Body of pancreas (tissue), 4 donors: ENCODE measurements at regions not wholly inside any gene's neighbourhood (a gene's known extent, or its start where the extent isn't known, plus 50 kb on each side); places are given as distances from the start of the nearest gene placed in this dataset.

Source experiments
- ATAC-seq: fragments of 150-250 bp; one replicate; pipeline ENCODE4 v1.9.1; 2016
- DNase-seq, 4 donors: peaks; one replicate each; pipeline ENCODE4 v3.0.0-alpha.2; 2019
- H3K27ac ChIP-seq, 4 donors: fragments of 200-600 bp; sonication (generic); 1 replicate in 3 of 4; 2 replicates in 1 of 4; pipeline versions ENCODE4 v1.5.1 to v1.6.1; 2016 to 2019; ENCODE audit warnings: mild to moderate bottlenecking in 1 of 4, mixed read lengths in 1 of 4, moderate library complexity in 1 of 4
- H3K27me3 ChIP-seq, 2 donors: fragments of 200-600 bp; sonication (generic); one replicate each; pipeline ENCODE4 v1.6.0; 2016; ENCODE audit warnings: mild to moderate bottlenecking in 1 of 2
- H3K36me3 ChIP-seq, 2 donors: fragments of 200-600 bp; sonication (generic); replicated peaks in 1 of 2; 2 replicates each; pipeline ENCODE4 v1.5.1; 2016; ENCODE audit warnings: low read depth in 2 of 2; ENCODE audit not compliant: insufficient read depth in 1 of 2
- H3K4me1 ChIP-seq: fragments of 200-600 bp; sonication (generic); one replicate; pipeline ENCODE4 v1.6.0; 2016
- H3K4me3 ChIP-seq, 2 donors: fragments of 200-600 bp; sonication (generic); 1 replicate in 1 of 2; 2 replicates in 1 of 2; pipeline ENCODE4 v1.5.1; 2016 to 2019
- H3K9me3 ChIP-seq, 3 donors: fragments of 200-600 bp; sonication (generic); 1 replicate in 2 of 3; 2 replicates in 1 of 3; pipeline ENCODE4 v1.5.1; 2016
- POLR2A ChIP-seq, 3 donors: fragments of 450-650 bp; IDR thresholded peaks; one replicate each; pipeline ENCODE4 v1.6.1; 2016; ENCODE audit warnings: antibody characterized with exemption in 3 of 3, mild to moderate bottlenecking in 2 of 3
- WGBS, 2 donors: methylation state at CpG; one replicate each; pipeline ENCODE4 v1.1.5; 2017; 5-methylcytosine and 5-hydroxymethylcytosine counted together
- intact Hi-C: fragments of 100-400 bp; cut with DNase I; formaldehyde crosslinking; loops from one replicate; pipeline ENCODE4 v1.15.1; 2023
- TF ChIP-seq, protein P1 (sequence below), 7 experiments: fragments of 450-650 bp in 4 of 7; fragments of 200-600 bp in 3 of 7; sonication (generic) in 3 of 7; IDR thresholded peaks; one replicate each; pipeline ENCODE4 v1.5.1; 2016 to 2019; ENCODE audit warnings: antibody characterized with exemption in 7 of 7

- no peak for DNase-seq
- intact Hi-C loops: no loop called here
- no peak for ATAC-seq
- H3K4me3 ChIP-seq: no peak overlapping the region
- no peak for TF ChIP-seq POLR2A (IDR thresholded peaks at IDR 0.05)
- TF ChIP-seq, protein P1, sequence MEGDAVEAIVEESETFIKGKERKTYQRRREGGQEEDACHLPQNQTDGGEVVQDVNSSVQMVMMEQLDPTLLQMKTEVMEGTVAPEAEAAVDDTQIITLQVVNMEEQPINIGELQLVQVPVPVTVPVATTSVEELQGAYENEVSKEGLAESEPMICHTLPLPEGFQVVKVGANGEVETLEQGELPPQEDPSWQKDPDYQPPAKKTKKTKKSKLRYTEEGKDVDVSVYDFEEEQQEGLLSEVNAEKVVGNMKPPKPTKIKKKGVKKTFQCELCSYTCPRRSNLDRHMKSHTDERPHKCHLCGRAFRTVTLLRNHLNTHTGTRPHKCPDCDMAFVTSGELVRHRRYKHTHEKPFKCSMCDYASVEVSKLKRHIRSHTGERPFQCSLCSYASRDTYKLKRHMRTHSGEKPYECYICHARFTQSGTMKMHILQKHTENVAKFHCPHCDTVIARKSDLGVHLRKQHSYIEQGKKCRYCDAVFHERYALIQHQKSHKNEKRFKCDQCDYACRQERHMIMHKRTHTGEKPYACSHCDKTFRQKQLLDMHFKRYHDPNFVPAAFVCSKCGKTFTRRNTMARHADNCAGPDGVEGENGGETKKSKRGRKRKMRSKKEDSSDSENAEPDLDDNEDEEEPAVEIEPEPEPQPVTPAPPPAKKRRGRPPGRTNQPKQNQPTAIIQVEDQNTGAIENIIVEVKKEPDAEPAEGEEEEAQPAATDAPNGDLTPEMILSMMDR (IDR thresholded peaks at IDR 0.05): no peak
- H3K4me1 ChIP-seq: no peaks in the 10 kb centered on the region
- no peaks in the 10 kb centered on the region for H3K9me3 ChIP-seq
- WGBS, 2 donors: 71 to 84% methylated on average over 2 of the region's 2 CpGs
- H3K36me3 ChIP-seq: no peaks in the 10 kb centered on the region
- H3K27me3 ChIP-seq: no peaks in the 10 kb centered on the region
- H3K27ac ChIP-seq: no peak overlapping the region
Observed at GRCh38 chr6:163831736-163832135, 417.2 kb downstream of the QKI start.

DNA sequence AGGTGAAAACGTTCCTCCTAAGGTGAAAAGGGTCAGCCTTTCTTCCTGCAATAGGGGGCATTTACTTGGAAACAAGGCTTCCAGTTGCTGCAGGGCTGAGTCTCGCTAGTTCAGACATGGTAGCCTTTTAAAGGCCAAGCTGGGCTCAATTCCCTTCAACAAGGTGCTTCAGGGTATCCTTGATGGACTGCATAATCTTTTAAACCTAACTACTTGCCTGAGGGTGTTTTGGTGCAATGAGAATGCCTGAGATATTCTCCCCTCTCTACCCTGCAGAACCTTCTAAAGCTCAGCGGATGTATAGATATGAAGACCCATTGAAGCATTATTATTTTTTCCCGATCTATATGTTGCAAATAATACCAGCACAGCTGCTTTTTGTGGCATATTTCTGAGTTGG, 416.1 kb downstream of the QKI start:
- ATAC-seq (no peak), DNase-seq (no peak)
- Histone ChIP-seq H3K27ac (no peak overlapping the region), H3K4me1 (no peaks in the 10 kb centered on the region), H3K36me3 (no peaks in the 10 kb centered on the region), H3K4me3 (no peak overlapping the region), H3K27me3 (no peaks in the 10 kb centered on the region), H3K9me3 (no peaks in the 10 kb centered on the region)
- intact Hi-C loops: no loop called here
- TF ChIP-seq, protein P1 (IDR thresholded peaks at IDR 0.05): no peak
- TF ChIP-seq POLR2A (IDR thresholded peaks at IDR 0.05): no peak
- 61 to 71% methylated on average over 4 of the region's 4 CpGs for WGBS, 2 donors

DNA sequence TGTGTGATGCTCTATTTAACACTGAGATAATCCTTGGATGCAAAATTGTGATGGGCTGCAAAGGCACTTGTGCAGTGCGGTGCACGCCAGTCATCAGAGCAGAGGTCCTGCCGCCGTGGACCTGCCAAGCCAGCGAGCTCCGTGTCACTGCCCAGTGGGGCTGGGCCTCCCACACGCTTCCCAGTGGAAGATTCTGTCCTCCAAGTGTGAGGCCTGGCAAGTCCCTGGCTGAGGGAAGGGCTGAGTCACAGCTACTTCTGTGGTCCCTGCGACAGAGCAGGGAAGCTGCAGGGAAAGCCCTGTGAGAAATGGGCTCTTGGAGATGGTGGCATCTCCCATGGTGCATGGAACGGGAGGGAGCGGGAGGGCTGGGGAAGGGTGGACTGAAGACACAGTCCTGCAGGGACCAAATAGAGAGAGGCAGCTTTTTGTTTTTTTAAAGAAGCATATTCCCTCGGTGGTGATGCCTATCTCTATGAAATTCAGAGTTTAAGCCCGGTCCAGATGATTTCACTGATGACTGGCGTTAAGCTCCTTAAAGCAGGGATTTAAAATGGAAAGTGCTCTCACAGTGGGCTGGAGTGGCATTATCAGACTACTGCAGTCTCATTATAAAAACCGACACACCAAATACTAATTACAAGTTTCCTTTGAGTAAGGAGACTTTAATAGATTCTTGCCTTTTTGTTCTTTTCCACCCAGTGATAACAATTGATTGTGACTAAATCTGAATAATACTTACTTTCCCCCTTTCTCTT, 413.7 kb downstream of the QKI start:
- intact Hi-C loops: no loop called here
- Histone ChIP-seq H3K4me1 (no peaks in the 10 kb centered on the region), H3K9me3 (no peaks in the 10 kb centered on the region), H3K27me3 (no peaks in the 10 kb centered on the region), H3K27ac (no peak overlapping the region), H3K4me3 (no peak overlapping the region), H3K36me3 (no peaks in the 10 kb centered on the region)
- TF ChIP-seq POLR2A (IDR thresholded peaks at IDR 0.05): no peak
- TF ChIP-seq, protein P1 (IDR thresholded peaks at IDR 0.05): no peak
- no peak for DNase-seq
- WGBS, 2 donors: 66 to 77% methylated on average over 12 to 14 of the region's 14 CpGs
- ATAC-seq: no peak

GRCh38 chr6:163827143-163827542, 412.6 kb downstream of the QKI start:
- Histone ChIP-seq H3K27me3 (no peaks in the 10 kb centered on the region), H3K4me1 (no peaks in the 10 kb centered on the region), H3K4me3 (no peak overlapping the region), H3K27ac (no peak overlapping the region), H3K9me3 (no peaks in the 10 kb centered on the region), H3K36me3 (no peaks in the 10 kb centered on the region)
- TF ChIP-seq, protein P1 (IDR thresholded peaks at IDR 0.05): no peak
- TF ChIP-seq POLR2A (IDR thresholded peaks at IDR 0.05): no peak
- 30 to 37% methylated on average over 2 of the region's 2 CpGs for WGBS, 2 donors
- ATAC-seq (no peak), DNase-seq (no peak)
- intact Hi-C loops: no loop called here

DNA sequence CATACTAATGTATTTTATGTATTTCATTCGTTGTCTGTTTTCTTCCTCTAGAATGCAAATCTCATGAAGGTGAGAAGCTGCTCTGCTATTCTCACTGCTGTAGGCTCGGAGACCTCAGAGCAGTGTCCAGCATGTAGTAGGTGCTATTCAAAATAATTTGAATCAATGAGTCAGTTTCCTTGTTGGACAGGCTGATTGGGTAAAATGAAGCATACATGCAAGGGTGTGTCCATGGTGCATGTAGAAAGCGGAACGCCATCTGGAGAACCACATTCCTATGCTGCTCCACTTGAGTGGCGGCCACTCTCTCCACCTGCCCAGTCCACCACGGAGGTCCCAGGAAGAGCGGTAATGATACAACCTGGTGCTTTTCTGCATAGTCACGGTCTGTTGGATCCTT, 412.1 kb downstream of the QKI start:
- Histone ChIP-seq H3K27me3 (no peaks in the 10 kb centered on the region), H3K4me3 (no peak overlapping the region), H3K36me3 (no peaks in the 10 kb centered on the region), H3K9me3 (no peaks in the 10 kb centered on the region), H3K27ac (no peak overlapping the region), H3K4me1 (no peaks in the 10 kb centered on the region)
- intact Hi-C loops: no loop called here
- no peak for TF ChIP-seq POLR2A (IDR thresholded peaks at IDR 0.05)
- TF ChIP-seq, protein P1 (IDR thresholded peaks at IDR 0.05): no peak
- DNase-seq (no peak), ATAC-seq (no peak)
- WGBS, 2 donors: 78 to 81% methylated on average over 8 of the region's 8 CpGs
